T-helper 2 cell (primary cell): ENCODE measurements at regions not wholly inside any gene's neighbourhood (a gene's known extent, or its start where the extent isn't known, plus 50 kb on each side); places are given as distances from the start of the nearest gene placed in this dataset.
"Not testable (repeated sequence)": the region's sequence is repeated elsewhere in the genome, so short reads cannot be mapped to it uniquely, and the experiment has no call there.

Experiments
- DNase-seq, 5 experiments: peaks; one replicate each; pipeline versions ENCODE4 v3.0.0 to v3.0.0-alpha.2; 2012 to 2022

- no peak for DNase-seq
These were observed 84.5 kb upstream of the LRFN2 start for GRCh38 chr6:40671694-40672050.

DNA sequence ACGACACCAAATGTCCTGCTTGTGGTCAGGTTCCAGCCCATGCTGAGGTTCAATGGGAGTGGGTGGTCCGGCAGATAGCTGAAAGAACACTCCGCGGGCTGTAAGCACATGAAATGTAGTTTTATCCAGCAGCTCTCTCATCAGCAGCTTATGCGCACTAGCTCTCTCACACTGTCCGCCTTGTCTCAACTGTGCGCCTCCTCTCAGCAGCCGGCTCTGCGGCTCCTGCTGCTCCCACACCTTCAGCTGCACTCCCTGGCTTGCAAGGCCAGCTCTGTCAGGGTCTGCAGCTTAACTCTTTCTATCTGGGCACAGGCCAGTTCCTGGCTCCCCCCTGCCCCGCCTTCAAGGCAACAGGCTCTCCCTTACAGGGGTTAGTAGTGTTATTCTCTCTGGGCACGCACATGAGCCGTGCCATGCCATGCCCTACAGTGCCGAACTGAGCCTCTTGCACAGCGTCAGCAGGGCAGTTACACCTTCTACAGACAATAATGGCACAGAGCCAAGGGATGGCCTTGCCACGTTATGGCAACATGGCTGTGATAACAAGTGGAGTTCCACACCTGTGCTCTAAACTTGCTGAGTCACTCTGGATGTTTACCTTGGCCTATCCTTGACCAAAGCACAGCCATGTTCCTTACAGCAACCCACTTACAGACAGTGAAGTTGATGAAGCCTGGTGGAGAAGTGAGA is 84.0 kb upstream of the LRFN2 start:
- DNase-seq, result no peak

DNA sequence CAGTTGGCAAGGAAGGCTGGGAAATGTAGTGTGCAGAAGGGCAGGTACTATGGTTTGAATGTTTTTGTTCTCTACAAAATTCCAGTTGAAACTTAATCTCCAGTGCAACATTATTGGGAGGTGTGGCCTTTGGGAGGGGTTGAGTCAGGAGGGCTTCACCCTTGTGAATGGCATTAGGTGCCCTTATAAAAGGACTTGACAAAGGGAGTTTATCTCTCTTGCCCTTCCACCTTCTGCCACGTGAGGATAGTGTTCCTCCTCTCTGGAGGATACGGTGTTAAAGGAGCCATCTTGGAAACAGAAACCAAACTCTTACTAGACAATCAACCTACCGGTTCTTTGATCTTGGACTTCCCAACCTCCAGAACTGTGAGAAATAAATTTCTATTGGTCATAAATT is 82.2 kb upstream of the LRFN2 start:
- DNase-seq, result no peak

- no peak for DNase-seq
These were observed 81.0 kb upstream of the LRFN2 start for GRCh38 chr6:40668203-40668602.

- DNase-seq, result no peak
These were observed 79.4 kb upstream of the LRFN2 start for GRCh38 chr6:40666530-40666929.

- DNase-seq, result no peak
These were observed 74.6 kb upstream of the LRFN2 start for GRCh38 chr6:40661726-40662125.

DNA sequence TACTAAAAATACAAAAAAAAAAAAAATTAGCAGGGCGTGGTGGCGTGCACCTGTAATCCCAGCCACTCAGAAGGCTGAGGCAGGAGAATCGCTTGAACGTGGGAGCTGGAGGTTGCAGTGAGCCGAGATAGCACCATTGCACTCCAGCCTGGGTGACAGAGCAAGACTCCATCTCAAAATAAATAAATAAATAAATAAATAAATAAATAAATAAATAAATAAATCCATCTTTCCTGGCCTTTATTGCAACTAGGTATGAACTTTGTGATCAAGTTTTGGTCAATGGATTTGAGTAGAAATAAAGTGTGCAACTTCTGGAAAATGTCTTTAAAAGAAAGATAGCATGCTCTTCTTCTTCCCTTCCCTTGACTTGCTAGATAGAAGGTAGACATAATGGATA is 69.6 kb upstream of the LRFN2 start:
- DNase-seq, result not testable (repeated sequence)

GRCh38 chr6:40654828-40655227 is 67.7 kb upstream of the LRFN2 start:
- DNase-seq, result no peak

DNA sequence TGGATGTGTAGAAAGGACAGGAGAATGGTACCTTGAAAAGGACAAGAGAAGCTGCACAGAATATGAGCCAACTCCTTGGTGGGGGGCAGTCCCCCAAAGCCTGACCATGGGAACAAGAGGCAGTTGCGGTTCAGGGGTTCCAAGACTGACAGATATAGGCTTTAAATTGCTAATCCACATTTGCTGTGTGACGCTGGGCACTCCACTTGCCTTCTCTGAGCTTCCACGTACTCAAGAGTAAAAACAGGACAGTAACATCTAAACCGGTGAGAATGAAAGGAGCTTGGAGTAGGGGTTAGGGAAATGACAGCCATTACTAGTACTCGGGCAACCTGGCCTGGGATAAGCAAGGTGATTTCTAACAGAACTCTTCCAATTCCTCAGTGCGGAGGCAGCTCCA is 57.9 kb upstream of the LRFN2 start:
- DNase-seq, result no peak

DNA sequence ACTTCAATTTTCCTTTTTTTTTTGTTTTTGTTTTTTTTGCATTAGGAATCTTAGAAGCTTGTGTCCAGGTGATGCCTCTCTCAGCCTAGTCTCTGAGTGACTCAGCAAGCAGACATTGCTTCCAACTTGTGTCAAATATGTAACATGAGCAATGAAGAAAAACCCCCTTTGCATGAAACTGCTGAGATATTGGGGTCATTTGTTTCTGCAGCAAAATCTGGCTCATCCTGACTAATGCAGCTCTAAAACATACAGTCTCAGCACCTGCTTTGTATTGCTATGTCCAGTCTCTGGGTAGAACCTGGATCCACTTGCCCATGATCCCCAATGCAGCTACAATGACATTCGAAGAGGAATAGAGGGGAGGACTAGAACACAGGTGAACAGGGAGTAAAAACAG is 55.7 kb upstream of the LRFN2 start:
- DNase-seq, result no peak

DNA sequence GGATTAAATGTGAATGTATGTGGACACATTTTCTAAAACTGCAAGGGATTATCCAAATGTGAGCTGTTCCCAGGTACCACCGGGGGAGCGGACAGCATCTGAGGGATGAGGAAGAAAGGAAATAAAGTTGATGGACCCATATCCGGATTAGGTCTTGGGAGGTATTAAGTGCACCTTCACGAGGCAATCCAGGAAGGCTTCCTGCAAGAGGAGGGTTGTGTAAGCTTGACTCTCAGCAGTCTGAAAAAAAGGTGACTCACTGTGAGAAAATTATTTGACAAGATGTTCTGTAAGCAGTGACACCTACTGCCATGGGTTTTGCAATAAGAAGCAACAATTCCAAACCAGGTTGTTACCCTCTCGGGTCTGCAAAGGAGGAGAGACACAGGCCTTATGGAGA is 55.0 kb upstream of the LRFN2 start:
- DNase-seq, result no peak

DNA sequence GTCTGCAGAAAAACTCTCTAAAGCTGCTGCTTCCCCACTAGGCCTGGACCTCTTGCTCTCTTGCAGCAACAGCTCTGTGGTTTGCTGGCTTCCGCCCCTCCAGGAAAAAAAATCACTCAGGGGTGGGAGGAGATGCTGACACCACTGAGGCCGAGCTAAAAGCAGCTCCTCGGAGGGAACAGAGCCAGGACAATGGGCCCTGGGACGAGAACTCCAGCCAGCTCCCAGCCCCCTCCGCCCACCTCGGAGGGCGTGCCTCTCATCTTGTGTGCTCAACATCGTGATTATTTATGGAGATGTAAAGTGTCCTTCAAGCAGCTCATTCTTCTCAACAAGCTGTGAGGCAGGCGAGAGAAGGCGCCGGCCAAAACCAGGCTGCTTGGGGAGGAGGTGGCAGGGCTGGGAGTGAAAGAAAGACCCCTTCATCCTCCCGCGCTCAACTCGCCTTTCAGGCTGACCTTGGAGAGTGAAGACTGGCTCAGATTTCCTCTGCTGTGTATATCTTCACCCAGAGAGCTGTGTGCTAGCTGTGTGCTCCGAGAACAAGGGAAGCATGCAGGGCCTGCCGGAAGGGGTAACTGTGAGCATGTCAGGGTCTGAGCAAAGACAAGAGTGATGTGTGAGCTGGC is 53.5 kb upstream of the LRFN2 start:
- DNase-seq, result peak in 1 of 5 experiments; percentile 57
